Left colon (tissue), 2 donors: ENCODE measurements at regions not wholly inside any gene's neighbourhood (a gene's known extent, or its start where the extent isn't known, plus 50 kb on each side); places are given as distances from the start of the nearest gene placed in this dataset.
"Not testable (repeated sequence)": the region's sequence is repeated elsewhere in the genome, so short reads cannot be mapped to it uniquely, and the experiment has no call there.

Experiments
- ATAC-seq: fragments of 200-7000 bp; cut with Tn5 transposase; one replicate; pipeline ENCODE4 v1.9.1; 2020; ENCODE audit warnings: mild to moderate bottlenecking, moderate library complexity
- DNase-seq, 2 donors: peaks; one replicate each; pipeline ENCODE4 v3.0.0-alpha.2; 2020
- intact Hi-C, 2 donors: fragments of 100-400 bp; cut with DNase I in 1 of 2; cut with micrococcal nuclease in 1 of 2; formaldehyde crosslinking; loops; one replicate each; pipeline versions ENCODE4 v1.11.2 to v1.14.0; 2022; cut with DNase I, micrococcal nuclease
- donor health status: DM: no; HTN: no; CAD: no.
- donor health status: DM: yes; HTN: yes; CAD: no.

DNA sequence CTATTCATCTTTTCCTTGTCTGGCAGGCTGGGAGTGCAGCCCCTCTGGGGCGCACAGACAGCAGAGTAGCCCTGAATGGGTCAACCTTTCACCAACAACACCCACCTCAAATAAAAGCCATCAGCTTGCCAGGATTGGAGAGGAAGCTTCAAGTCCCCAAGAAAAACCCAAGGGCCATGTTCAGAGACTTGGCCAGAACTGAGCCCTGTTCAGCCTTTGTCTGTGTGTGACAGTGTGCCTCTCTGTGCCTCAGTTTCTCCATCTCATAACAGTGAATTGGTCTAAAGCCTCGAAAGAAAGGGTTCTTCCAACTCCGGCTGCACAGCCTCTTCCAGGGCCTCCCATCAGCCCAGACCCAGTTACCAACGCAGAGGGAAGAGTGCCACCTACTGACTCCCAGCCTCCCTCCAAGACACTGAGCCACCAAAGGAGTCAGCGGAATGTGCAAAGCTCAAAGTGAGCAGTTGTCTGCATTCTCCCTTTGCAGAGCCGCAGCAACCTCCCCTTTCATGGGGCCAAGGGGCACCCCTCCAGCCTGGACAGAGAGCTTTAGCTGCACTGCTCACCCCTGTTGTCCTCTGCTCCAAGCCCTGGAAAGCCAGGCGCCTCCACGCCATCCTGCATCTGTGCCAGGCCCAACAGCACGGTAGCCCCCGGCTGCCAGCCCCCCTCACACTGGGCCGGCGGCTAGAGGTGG is 82.7 kb upstream of the TOP1 start:
- DNase-seq (peak in 1 of 2 donors; percentile 51), ATAC-seq (peak; percentile 79)
- intact Hi-C loops: no loop called here

DNA sequence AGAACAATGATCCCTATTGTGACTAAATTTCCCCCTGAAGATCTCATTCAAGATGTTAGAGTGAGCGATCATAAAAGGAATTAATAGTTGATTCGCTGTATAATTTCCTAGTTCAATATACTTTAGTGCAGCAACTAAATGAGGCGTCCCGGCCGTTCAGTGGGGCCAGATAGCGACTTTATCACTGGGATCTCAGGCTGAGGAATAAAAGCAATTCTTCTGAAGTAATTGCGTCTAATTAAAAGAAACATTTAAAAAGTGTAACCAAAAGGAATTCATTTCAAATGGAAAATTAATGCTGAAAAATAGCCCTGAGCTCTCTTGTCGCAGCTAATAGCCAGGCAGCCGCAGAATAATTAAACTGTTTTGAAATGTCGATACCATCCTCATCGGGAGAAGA is 82.2 kb upstream of the TOP1 start:
- ATAC-seq (no peak), DNase-seq (no peak)
- intact Hi-C loops: no loop called here

DNA sequence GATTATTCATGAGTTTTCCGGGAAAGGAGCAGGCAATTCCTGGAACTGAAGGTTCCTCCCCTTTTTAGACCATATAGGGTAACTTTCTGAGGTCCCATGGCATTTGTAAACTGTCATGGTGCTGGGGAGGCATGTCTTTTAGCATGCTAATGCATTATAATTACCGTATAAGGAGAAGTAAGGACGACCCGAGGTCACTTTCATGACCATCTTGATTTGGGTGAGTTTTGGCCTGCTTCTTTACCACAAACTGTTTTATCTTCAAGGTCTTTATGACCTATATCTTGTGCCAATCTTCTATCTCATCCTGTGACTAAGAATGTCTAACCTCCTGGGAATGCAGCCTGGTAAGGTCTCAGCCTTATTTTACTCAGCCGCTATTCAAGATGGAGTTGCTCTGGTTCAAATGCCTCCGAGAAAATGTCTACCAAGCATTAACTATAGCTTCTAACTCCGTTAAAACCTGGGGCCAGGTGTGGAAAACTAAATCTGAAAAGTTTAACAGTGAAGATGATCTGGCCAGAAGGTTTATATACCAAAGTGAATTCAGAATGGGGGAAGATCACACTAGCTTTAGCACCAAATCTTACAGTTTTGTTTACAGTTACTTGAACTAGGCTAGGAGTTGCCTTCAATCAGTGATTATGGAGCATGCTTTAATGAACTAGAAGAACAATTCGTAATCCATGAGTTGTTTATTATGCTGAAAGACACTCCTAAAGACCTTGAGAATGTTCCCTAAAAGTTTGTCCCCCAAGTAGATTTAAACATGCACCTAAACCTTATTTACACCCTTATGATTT is 80.0 kb upstream of the TOP1 start:
- no peak for DNase-seq
- ATAC-seq: no peak
- intact Hi-C loops: no loop called here

- ATAC-seq (no peak), DNase-seq (no peak)
- intact Hi-C loops: no loop called here
Measured at GRCh38 chr20:40949346-40949745, 79.3 kb upstream of the TOP1 start.

DNA sequence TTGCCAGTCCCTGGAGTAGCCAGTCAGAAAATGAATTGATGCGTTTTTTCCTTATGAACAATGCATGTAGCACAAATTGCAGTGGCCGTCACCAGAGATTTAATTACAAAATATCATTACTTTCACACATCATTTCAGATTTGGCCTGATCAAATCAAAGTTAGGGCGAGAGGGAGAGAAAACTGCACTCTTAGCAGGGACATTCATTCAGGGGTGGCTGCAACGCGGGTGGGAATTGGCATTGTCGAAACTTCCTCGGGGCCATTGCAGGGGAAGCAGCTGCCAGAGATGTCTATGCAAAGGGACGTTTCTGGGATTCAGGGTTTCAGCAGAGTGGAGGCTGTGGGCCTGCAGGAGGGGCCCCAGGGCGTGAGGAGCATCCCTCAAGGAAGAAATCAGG is 76.5 kb upstream of the TOP1 start:
- ATAC-seq: no peak
- no peak for DNase-seq
- intact Hi-C loops: no loop called here

GRCh38 chr20:40953416-40953815 is 75.2 kb upstream of the TOP1 start:
- ATAC-seq (no peak), DNase-seq (no peak)
- intact Hi-C loops: no loop called here

- intact Hi-C loops: no loop called here
- no peak for DNase-seq
- ATAC-seq: no peak
Measured at GRCh38 chr20:40953856-40954255, 74.8 kb upstream of the TOP1 start.

GRCh38 chr20:40954521-40955165 is 74.0 kb upstream of the TOP1 start:
- ATAC-seq (no peak), DNase-seq (no peak)
- intact Hi-C loops: no loop called here

DNA sequence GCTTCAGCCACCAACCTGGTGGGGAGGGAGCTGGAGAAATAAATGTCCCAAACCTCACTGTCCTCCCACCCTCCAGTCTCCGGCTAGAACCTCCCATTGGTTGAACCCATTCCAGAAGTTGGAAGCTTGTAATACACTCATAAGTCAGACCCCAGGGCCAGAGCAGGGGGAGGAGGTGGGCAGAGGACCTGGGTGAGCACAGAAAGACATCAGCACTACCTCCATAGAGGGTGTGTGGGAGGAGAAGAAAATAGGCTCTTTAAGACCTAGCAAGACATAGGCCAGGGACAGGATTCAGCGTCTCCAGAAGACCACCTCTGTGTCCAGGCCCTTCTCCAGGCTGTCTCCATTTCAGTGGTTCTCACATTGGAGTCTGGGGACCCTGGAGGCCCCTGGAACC is 73.3 kb upstream of the TOP1 start:
- no peak for ATAC-seq
- intact Hi-C loops: no loop called here
- no peak for DNase-seq

- ATAC-seq, intact Hi-C loops, DNase-seq: not testable (repeated sequence)
Measured at GRCh38 chr20:40955826-40956225, 72.8 kb upstream of the TOP1 start.

GRCh38 chr20:40956542-40957264 is 71.9 kb upstream of the TOP1 start:
- DNase-seq (no peak), ATAC-seq (no peak)
- intact Hi-C loops: no loop called here

GRCh38 chr20:40957265-40957760 is 71.3 kb upstream of the TOP1 start:
- ATAC-seq (no peak), DNase-seq (no peak)
- intact Hi-C loops: no loop called here

DNA sequence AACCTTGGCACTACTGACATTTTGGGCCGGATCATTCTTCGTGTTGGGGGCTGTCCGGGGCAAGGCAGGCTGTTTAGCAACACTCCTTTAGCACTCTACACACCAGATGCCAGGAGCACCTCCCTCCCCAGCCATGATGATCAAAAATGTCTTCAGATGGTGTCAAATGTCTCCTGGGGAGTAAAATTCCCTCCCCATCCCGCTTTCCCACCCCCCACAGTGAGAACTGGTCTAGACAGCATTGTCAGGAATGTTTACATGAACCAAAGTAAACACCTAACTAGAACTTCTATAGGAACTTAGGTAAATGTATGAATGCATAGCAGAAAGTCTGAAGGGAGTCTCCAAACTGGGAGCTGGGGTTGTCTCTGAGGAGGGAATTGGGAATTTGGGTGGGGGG is 70.0 kb upstream of the TOP1 start:
- intact Hi-C loops: no loop called here
- DNase-seq: no peak
- ATAC-seq: no peak

DNA sequence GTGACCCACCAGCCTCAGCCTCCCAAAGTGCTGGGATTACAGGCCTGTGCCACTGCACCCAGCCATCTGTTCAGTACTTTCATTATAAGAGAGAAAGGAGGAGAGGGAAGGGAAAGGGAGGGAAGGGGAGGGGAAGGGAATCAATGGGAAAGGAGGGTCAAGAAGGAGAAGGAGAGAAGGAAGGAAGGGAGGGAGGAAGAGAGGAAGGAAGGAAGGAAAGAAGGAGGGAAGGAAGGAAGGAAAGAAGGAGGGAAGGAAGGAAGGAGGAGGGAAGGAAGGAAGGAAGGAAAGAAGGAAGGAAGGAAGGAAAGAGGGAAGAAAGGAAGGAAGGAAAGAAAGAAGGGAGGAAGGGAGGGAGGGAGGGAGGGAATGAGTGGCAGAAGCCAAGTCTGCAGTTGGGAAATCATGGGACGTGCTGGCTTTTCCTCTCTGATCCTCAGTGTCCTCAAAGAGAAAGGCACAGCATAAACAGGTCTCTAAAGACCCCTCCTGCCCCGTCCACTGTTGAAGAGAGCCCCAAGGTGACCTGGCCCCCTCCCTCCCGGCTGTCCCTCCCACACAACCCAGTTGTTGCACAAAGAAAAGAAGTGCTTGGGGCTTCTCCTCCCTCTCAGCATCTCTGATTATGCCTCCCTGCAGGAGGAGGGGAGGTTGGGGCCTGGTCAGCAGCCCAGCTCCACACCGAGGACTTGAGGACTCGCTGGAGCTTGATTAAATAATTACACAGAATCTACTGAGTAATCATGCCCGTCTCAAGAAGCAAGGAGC is 69.1 kb upstream of the TOP1 start:
- no peak for DNase-seq
- intact Hi-C loops: no loop called here
- no peak for ATAC-seq

DNA sequence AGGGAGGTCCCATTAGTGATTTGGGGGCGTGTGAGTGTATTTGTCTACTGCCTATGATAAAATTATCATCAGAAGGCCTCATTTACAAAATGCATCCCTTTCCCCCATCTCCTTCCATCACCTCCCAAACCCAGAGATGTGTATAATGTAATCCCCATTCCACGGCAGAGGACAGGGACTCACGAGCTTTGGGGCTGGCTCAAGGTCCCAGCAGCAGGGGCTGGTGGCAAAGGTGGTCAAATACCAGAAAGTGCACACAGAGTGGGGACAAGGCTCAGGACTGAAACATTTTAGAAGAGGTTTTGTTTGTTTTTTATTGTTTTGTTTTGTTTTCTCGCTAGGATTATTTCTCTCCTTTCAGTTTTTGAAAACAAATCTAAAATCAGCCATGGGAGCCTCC is 68.5 kb upstream of the TOP1 start:
- DNase-seq (no peak), ATAC-seq (no peak)
- intact Hi-C loops: no loop called here

DNA sequence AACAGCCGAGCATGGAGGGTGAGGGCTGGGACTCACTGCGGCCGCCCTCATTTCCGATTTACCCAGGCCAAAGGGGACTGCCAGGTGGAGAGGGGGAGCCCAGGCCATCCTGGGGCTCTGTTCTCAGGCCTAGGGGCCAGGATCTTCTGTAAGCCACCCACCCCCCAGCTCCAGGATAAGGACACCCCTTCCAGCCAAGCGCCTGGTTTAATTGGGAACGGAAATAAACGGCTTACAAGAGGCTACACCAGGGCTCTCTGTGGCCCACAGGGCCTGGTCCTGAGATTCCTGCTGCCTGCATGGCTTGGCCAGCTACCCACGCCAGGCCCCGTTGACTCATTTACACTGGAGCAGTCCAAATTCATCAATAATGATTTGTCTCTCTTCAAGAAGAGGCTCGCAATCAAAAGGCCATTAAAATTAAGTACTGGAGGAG is 68.1 kb upstream of the TOP1 start:
- DNase-seq (no peak), ATAC-seq (no peak)
- intact Hi-C loops: no loop called here

GRCh38 chr20:40961176-40961575 is 67.4 kb upstream of the TOP1 start:
- ATAC-seq: no peak
- intact Hi-C loops: no loop called here
- no peak for DNase-seq
